ENCODE measurements at regions not wholly inside any gene's neighbourhood (a gene's known extent, or its start where the extent isn't known, plus 50 kb on each side); places are given as distances from the start of the nearest gene placed in this dataset.

DNA sequence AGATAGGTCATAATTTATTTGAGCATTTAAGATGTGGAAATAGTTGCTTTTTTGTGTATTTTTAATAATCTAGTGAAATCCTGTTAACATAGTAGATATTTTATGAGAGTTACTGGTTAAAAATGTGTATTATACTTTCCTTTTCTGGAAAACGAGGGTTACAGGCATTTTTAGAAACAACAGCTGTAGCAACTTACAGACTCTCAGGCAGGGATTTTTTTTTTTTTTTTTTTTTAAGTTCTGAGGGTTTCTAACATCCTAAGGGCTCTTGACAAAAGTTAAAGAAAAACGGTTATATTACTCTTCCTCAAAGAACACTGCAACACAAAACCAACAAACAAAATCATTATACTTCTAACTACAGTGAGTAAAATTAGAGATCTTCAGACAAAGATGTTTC, 205.9 kb downstream of the ACKR3 start:
- no peak for DNase-seq
- ChIA-PET CTCF (no interaction called here), POLR2A (no interaction called here)

More for the DNA sequence above, 205.9 kb downstream of the ACKR3 start:
- no peaks in the 10 kb centered on the region for H3K9me3 ChIP-seq
- no peaks in the 10 kb centered on the region for H3K9me2 ChIP-seq
- no peak overlapping the region for H3K27ac ChIP-seq (ENCODE audit: low read depth in 2 of 2, low read length in 1 of 2)
- H3F3A ChIP-seq (replicated peaks; ENCODE audit: insufficient read depth): no peaks in the 10 kb centered on the region
- H3K4me2 ChIP-seq: no peak overlapping the region
- H3K79me2 ChIP-seq (ENCODE audit: insufficient read depth): no peaks in the 10 kb centered on the region
- 21% methylated on average over 2 of the region's 2 CpGs for WGBS (ENCODE audit: low lambda C conversion rate)
- no peak overlapping the region for H3K4me3 ChIP-seq (ENCODE audit: low read depth in 2 of 2, low read length in 1 of 2)
- H3K36me3 ChIP-seq (replicated peaks in 1 of 2; ENCODE audit: control insufficient read depth in 1 of 2, insufficient read depth in 2 of 2, low read length in 1 of 2): no peaks in the 10 kb centered on the region
- no peaks in the 10 kb centered on the region for H3K27me3 ChIP-seq (ENCODE audit: insufficient read depth)
- TF ChIP-seq, protein P1, sequence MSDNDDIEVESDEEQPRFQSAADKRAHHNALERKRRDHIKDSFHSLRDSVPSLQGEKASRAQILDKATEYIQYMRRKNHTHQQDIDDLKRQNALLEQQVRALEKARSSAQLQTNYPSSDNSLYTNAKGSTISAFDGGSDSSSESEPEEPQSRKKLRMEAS (IDR thresholded peaks at IDR 0.05; ENCODE audit: low read depth): no peak
- TF ChIP-seq, protein P2, sequence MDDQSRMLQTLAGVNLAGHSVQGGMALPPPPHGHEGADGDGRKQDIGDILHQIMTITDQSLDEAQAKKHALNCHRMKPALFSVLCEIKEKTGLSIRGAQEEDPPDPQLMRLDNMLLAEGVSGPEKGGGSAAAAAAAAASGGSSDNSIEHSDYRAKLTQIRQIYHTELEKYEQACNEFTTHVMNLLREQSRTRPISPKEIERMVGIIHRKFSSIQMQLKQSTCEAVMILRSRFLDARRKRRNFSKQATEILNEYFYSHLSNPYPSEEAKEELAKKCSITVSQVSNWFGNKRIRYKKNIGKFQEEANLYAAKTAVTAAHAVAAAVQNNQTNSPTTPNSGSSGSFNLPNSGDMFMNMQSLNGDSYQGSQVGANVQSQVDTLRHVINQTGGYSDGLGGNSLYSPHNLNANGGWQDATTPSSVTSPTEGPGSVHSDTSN (IDR thresholded peaks at IDR 0.05): no peak
- TF ChIP-seq RFX5 (IDR thresholded peaks at IDR 0.05; ENCODE audit: low read length) (no peak), NRF1 (IDR thresholded peaks at IDR 0.05; ENCODE audit: low read depth, low read length) (no peak), FOXJ3 (CRISPR knock-in tag; IDR thresholded peaks at IDR 0.05) (no peak), EP300 (IDR thresholded peaks at IDR 0.05; ENCODE audit: borderline replicate concordance in 1 of 2, low read depth in 1 of 2, low read length in 1 of 2) (no peak), EZH2phosphoT487 (IDR thresholded peaks at IDR 0.05; ENCODE audit: borderline replicate concordance, low read depth) (no peak), JUND (IDR thresholded peaks at IDR 0.05) (no peak), GATA2 (CRISPR knock-in tag; IDR thresholded peaks at IDR 0.05) (no peak), SIN3A (IDR thresholded peaks at IDR 0.05; ENCODE audit: borderline replicate concordance, low read depth, low read length) (no peak), RXRA (IDR thresholded peaks at IDR 0.05; ENCODE audit: borderline replicate concordance, low read depth) (no peak), ELF1 (IDR thresholded peaks at IDR 0.05) (no peak), RCOR1 (IDR thresholded peaks at IDR 0.05; ENCODE audit: low read length) (no peak), NFIC (IDR thresholded peaks at IDR 0.05; ENCODE audit: borderline replicate concordance) (no peak), TEAD4 (IDR thresholded peaks at IDR 0.05; ENCODE audit: borderline replicate concordance, insufficient read depth) (no peak), POLR2AphosphoS5 (IDR thresholded peaks at IDR 0.05; ENCODE audit: low read depth, low read length) (no peak), MXI1 (IDR thresholded peaks at IDR 0.05; ENCODE audit: low read depth, low read length) (no peak)
- TF ChIP-seq, protein P3, sequence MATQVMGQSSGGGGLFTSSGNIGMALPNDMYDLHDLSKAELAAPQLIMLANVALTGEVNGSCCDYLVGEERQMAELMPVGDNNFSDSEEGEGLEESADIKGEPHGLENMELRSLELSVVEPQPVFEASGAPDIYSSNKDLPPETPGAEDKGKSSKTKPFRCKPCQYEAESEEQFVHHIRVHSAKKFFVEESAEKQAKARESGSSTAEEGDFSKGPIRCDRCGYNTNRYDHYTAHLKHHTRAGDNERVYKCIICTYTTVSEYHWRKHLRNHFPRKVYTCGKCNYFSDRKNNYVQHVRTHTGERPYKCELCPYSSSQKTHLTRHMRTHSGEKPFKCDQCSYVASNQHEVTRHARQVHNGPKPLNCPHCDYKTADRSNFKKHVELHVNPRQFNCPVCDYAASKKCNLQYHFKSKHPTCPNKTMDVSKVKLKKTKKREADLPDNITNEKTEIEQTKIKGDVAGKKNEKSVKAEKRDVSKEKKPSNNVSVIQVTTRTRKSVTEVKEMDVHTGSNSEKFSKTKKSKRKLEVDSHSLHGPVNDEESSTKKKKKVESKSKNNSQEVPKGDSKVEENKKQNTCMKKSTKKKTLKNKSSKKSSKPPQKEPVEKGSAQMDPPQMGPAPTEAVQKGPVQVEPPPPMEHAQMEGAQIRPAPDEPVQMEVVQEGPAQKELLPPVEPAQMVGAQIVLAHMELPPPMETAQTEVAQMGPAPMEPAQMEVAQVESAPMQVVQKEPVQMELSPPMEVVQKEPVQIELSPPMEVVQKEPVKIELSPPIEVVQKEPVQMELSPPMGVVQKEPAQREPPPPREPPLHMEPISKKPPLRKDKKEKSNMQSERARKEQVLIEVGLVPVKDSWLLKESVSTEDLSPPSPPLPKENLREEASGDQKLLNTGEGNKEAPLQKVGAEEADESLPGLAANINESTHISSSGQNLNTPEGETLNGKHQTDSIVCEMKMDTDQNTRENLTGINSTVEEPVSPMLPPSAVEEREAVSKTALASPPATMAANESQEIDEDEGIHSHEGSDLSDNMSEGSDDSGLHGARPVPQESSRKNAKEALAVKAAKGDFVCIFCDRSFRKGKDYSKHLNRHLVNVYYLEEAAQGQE (IDR thresholded peaks at IDR 0.05; ENCODE audit: low read depth, low read length): no peak
- TF ChIP-seq, protein P4, sequence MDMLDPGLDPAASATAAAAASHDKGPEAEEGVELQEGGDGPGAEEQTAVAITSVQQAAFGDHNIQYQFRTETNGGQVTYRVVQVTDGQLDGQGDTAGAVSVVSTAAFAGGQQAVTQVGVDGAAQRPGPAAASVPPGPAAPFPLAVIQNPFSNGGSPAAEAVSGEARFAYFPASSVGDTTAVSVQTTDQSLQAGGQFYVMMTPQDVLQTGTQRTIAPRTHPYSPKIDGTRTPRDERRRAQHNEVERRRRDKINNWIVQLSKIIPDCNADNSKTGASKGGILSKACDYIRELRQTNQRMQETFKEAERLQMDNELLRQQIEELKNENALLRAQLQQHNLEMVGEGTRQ (IDR thresholded peaks at IDR 0.05; ENCODE audit: borderline replicate concordance, low read depth, low read length): no peak
- no peak overlapping the region for H3K9ac ChIP-seq
- H2AFZ ChIP-seq (ENCODE audit: low read depth): no peak overlapping the region
- no peaks in the 10 kb centered on the region for H4K20me1 ChIP-seq (ENCODE audit: insufficient read depth)
- no peaks in the 10 kb centered on the region; a peak in 1 of 4 replicates for H3K4me1 ChIP-seq (ENCODE audit: control insufficient read depth in 1 of 2, insufficient read depth in 2 of 2, low read depth in 1 of 2, low read length in 1 of 2)
